Neuron (in vitro differentiated cells): ENCODE measurements at regions not wholly inside any gene's neighbourhood (a gene's known extent, or its start where the extent isn't known, plus 50 kb on each side); places are given as distances from the start of the nearest gene placed in this dataset.

Source experiments
- H2AFZ ChIP-seq: one replicate; pipeline ENCODE4 v1.6.1; 2013; ENCODE audit warnings: low read depth, mild to moderate bottlenecking, inconsistent platforms, low read length, moderate library complexity
- H3K27me3 ChIP-seq: one replicate; pipeline ENCODE4 v1.6.1; 2013; ENCODE audit warnings: low read length; ENCODE audit not compliant: insufficient read depth
- H3K36me3 ChIP-seq: one replicate; pipeline ENCODE4 v1.6.1; 2013; ENCODE audit warnings: low read length; ENCODE audit not compliant: insufficient read depth
- H3K4me1 ChIP-seq: one replicate; pipeline ENCODE4 v1.6.1; 2013; ENCODE audit warnings: low read length; ENCODE audit not compliant: insufficient read depth
- H3K4me3 ChIP-seq: 2 replicates; pipeline ENCODE4 v1.5.1; 2013; ENCODE audit warnings: mild to moderate bottlenecking, low read length, moderate library complexity
- H3K9me3 ChIP-seq: one replicate; pipeline ENCODE4 v1.6.1; 2013; ENCODE audit warnings: low read length

- Histone ChIP-seq H3K9me3 (no peaks in the 10 kb centered on the region), H3K27me3 (no peaks in the 10 kb centered on the region), H2AFZ (no peak overlapping the region), H3K4me3 (no peak overlapping the region), H3K36me3 (no peaks in the 10 kb centered on the region), H3K4me1 (no peaks in the 10 kb centered on the region)
Observed at GRCh38 chr9:73667749-73668148, 516.1 kb downstream of the ANXA1 start.

- Histone ChIP-seq H3K36me3 (no peaks in the 10 kb centered on the region), H2AFZ (no peak overlapping the region), H3K27me3 (no peaks in the 10 kb centered on the region), H3K4me1 (peaks cover 12% of the 10 kb centered on the region), H3K9me3 (no peaks in the 10 kb centered on the region), H3K4me3 (no peak overlapping the region)
Observed at GRCh38 chr9:73680831-73681230, 529.2 kb downstream of the ANXA1 start.

GRCh38 chr9:73682789-73683188 lies 531.1 kb downstream of the ANXA1 start:
- Histone ChIP-seq H3K4me1 (peaks cover 12% of the 10 kb centered on the region), H3K4me3 (no peak overlapping the region), H3K9me3 (no peaks in the 10 kb centered on the region), H3K36me3 (no peaks in the 10 kb centered on the region), H3K27me3 (no peaks in the 10 kb centered on the region), H2AFZ (no peak overlapping the region)

- H3K9me3 ChIP-seq = no peaks in the 10 kb centered on the region
- H3K27me3 ChIP-seq = no peaks in the 10 kb centered on the region
- H3K36me3 ChIP-seq = no peaks in the 10 kb centered on the region
- H2AFZ ChIP-seq = no peak overlapping the region
- H3K4me3 ChIP-seq = no peak overlapping the region
- H3K4me1 ChIP-seq = peaks cover 12% of the 10 kb centered on the region
Observed at GRCh38 chr9:73683862-73684591, 532.4 kb downstream of the ANXA1 start.

- no peaks in the 10 kb centered on the region for H3K27me3 ChIP-seq
- H3K4me3 ChIP-seq = no peak overlapping the region
- no peak overlapping the region for H2AFZ ChIP-seq
- H3K4me1 ChIP-seq = peaks cover 12% of the 10 kb centered on the region
- no peaks in the 10 kb centered on the region for H3K9me3 ChIP-seq
- no peaks in the 10 kb centered on the region for H3K36me3 ChIP-seq
Observed at GRCh38 chr9:73684601-73685000, 532.9 kb downstream of the ANXA1 start.

GRCh38 chr9:73685786-73686185 lies 534.1 kb downstream of the ANXA1 start:
- H3K4me1 ChIP-seq = peaks cover 8% of the 10 kb centered on the region
- H3K4me3 ChIP-seq = no peak overlapping the region
- no peak overlapping the region for H2AFZ ChIP-seq
- H3K27me3 ChIP-seq = no peaks in the 10 kb centered on the region
- H3K9me3 ChIP-seq = no peaks in the 10 kb centered on the region
- H3K36me3 ChIP-seq = no peaks in the 10 kb centered on the region

- no peak overlapping the region for H2AFZ ChIP-seq
- H3K4me3 ChIP-seq = no peak overlapping the region
- no peaks in the 10 kb centered on the region for H3K36me3 ChIP-seq
- no peaks in the 10 kb centered on the region for H3K4me1 ChIP-seq
- H3K27me3 ChIP-seq = no peaks in the 10 kb centered on the region
- no peaks in the 10 kb centered on the region for H3K9me3 ChIP-seq
Observed at GRCh38 chr9:73689051-73689870, 537.6 kb downstream of the ANXA1 start.

- Histone ChIP-seq H3K4me3 (no peak overlapping the region), H3K27me3 (no peaks in the 10 kb centered on the region), H2AFZ (no peak overlapping the region), H3K4me1 (peaks cover 4% of the 10 kb centered on the region), H3K36me3 (no peaks in the 10 kb centered on the region), H3K9me3 (no peaks in the 10 kb centered on the region)
Observed at GRCh38 chr9:73701415-73702057, 549.9 kb downstream of the ANXA1 start.

- H2AFZ ChIP-seq = no peak overlapping the region
- H3K9me3 ChIP-seq = no peaks in the 10 kb centered on the region
- H3K36me3 ChIP-seq = no peaks in the 10 kb centered on the region
- no peak overlapping the region for H3K4me3 ChIP-seq
- H3K4me1 ChIP-seq = no peaks in the 10 kb centered on the region
- no peaks in the 10 kb centered on the region for H3K27me3 ChIP-seq
Observed at GRCh38 chr9:73714294-73714693, 562.6 kb downstream of the ANXA1 start.

- Histone ChIP-seq H3K4me3 (no peak overlapping the region), H3K9me3 (no peaks in the 10 kb centered on the region), H2AFZ (no peak overlapping the region), H3K36me3 (no peaks in the 10 kb centered on the region), H3K27me3 (no peaks in the 10 kb centered on the region), H3K4me1 (no peaks in the 10 kb centered on the region)
Observed at GRCh38 chr9:73715591-73715990, 563.9 kb downstream of the ANXA1 start.

- no peaks in the 10 kb centered on the region for H3K4me1 ChIP-seq
- no peaks in the 10 kb centered on the region for H3K27me3 ChIP-seq
- H2AFZ ChIP-seq = no peak overlapping the region
- H3K36me3 ChIP-seq = no peaks in the 10 kb centered on the region
- H3K9me3 ChIP-seq = no peaks in the 10 kb centered on the region
- no peak overlapping the region for H3K4me3 ChIP-seq
Observed at GRCh38 chr9:73719660-73720059, 568.0 kb downstream of the ANXA1 start.

GRCh38 chr9:73720601-73721000 lies 568.9 kb downstream of the ANXA1 start:
- no peak overlapping the region for H3K4me3 ChIP-seq
- no peaks in the 10 kb centered on the region for H3K36me3 ChIP-seq
- no peaks in the 10 kb centered on the region for H3K27me3 ChIP-seq
- H3K9me3 ChIP-seq = no peaks in the 10 kb centered on the region
- H2AFZ ChIP-seq = no peak overlapping the region
- H3K4me1 ChIP-seq = no peaks in the 10 kb centered on the region

GRCh38 chr9:73736270-73736669 lies 584.6 kb downstream of the ANXA1 start:
- Histone ChIP-seq H3K9me3 (no peaks in the 10 kb centered on the region), H3K4me3 (no peak overlapping the region), H3K36me3 (no peaks in the 10 kb centered on the region), H3K4me1 (no peaks in the 10 kb centered on the region), H3K27me3 (no peaks in the 10 kb centered on the region), H2AFZ (no peak overlapping the region)
